SK-N-SH (cell line): ENCODE measurements at regions not wholly inside any gene's neighbourhood (a gene's known extent, or its start where the extent isn't known, plus 50 kb on each side); places are given as distances from the start of the nearest gene placed in this dataset.

Experiments
- CTCF ChIA-PET: fragments of 300-600, 350-600 bp; formaldehyde crosslinking; extraction: SDS; loops from one replicate; lab custom pipeline; 2021; lab: Yijun Ruan, JAX
- POLR2A ChIA-PET: fragments of 350-600 bp; sonication (Branson Sonifier 250); formaldehyde crosslinking; extraction: SDS; loops from one replicate; lab custom pipeline; 2020; ENCODE audit warnings: antibody characterized with exemption, inconsistent platforms; lab: Yijun Ruan, JAX
- DNase-seq: peaks from one replicate; pipeline ENCODE4 v3.0.0; 2012
- H2AFZ ChIP-seq: fragments of 200-600 bp; sonication (generic); 2 replicates; pipeline ENCODE4 v1.8.1; 2016; ENCODE audit warnings: antibody characterized with exemption, mild to moderate bottlenecking, low read depth
- H3F3A ChIP-seq: fragments of 200-600 bp; sonication (generic); replicated peaks from 2 replicates; pipeline ENCODE3; 2016; ENCODE audit warnings: antibody characterized with exemption, mild to moderate bottlenecking; ENCODE audit not compliant: insufficient read depth
- H3K27ac ChIP-seq, 2 experiments: fragments of 200-500 bp in 1 of 2; fragments of 200-600 bp in 1 of 2; sonication (Bioruptor generic) in 1 of 2; sonication (generic), shearing (Covaris generic) in 1 of 2; 2 replicates each; pipeline versions ENCODE4 v1.5.1 to v1.6.1; 2014 to 2016; ENCODE audit warnings: low read depth in 2 of 2, inconsistent platforms in 1 of 2, low read length in 1 of 2, mild to moderate bottlenecking in 1 of 2, mixed read lengths in 1 of 2
- H3K27me3 ChIP-seq: fragments of 200-600 bp; sonication (generic), shearing (Covaris generic); 2 replicates; pipeline ENCODE4 v1.6.1; 2016; ENCODE audit warnings: mixed run types; ENCODE audit not compliant: insufficient read depth
- H3K36me3 ChIP-seq, 2 experiments: fragments of 200-500 bp in 1 of 2; fragments of 200-600 bp in 1 of 2; sonication (Bioruptor generic) in 1 of 2; sonication (generic) in 1 of 2; replicated peaks in 1 of 2; 2 replicates each; pipeline versions ENCODE3 to v1.5.1; 2014 to 2016; ENCODE audit warnings: low read length in 1 of 2, mild to moderate bottlenecking in 1 of 2; ENCODE audit not compliant: insufficient read depth in 2 of 2, control insufficient read depth in 1 of 2
- H3K4me1 ChIP-seq, 2 experiments: fragments of 200-500 bp in 1 of 2; fragments of 200-600 bp in 1 of 2; sonication (Bioruptor generic) in 1 of 2; sonication (generic), shearing (Covaris generic) in 1 of 2; 2 replicates each; pipeline versions ENCODE4 v1.5.1 to v1.6.1; 2014 to 2016; ENCODE audit warnings: low read depth in 1 of 2, low read length in 1 of 2, mixed run types in 1 of 2; ENCODE audit not compliant: insufficient read depth in 2 of 2, control insufficient read depth in 1 of 2
- H3K4me2 ChIP-seq: fragments of 200-600 bp; sonication (generic), shearing (Covaris generic); 2 replicates; pipeline ENCODE4 v1.6.1; 2017; ENCODE audit warnings: mixed run types
- H3K4me3 ChIP-seq, 2 experiments: fragments of 200-500 bp in 1 of 2; fragments of 200-600 bp in 1 of 2; sonication (Bioruptor generic) in 1 of 2; sonication (generic), shearing (Covaris generic) in 1 of 2; 2 replicates each; pipeline versions ENCODE4 v1.5.1 to v1.8.1; 2014 to 2016; ENCODE audit warnings: low read depth in 2 of 2, inconsistent platforms in 1 of 2, low read length in 1 of 2, mild to moderate bottlenecking in 1 of 2, mixed read lengths in 1 of 2, moderate library complexity in 1 of 2
- H3K79me2 ChIP-seq: fragments of 200-600 bp; sonication (generic); 2 replicates; pipeline ENCODE4 v1.8.1; 2017; ENCODE audit warnings: mild to moderate bottlenecking; ENCODE audit not compliant: insufficient read depth
- H3K9ac ChIP-seq: fragments of 200-600 bp; sonication (generic); 2 replicates; pipeline ENCODE4 v1.6.1; 2017; ENCODE audit warnings: mixed run types
- H3K9me2 ChIP-seq: fragments of 200-600 bp; sonication (generic); 2 replicates; pipeline ENCODE4 v1.6.1; 2017; ENCODE audit warnings: mixed run types
- H3K9me3 ChIP-seq: fragments of 200-600 bp; sonication (generic); 2 replicates; pipeline ENCODE4 v1.6.1; 2017; ENCODE audit warnings: mixed run types, mild to moderate bottlenecking, moderate library complexity
- H4K20me1 ChIP-seq: fragments of 200-600 bp; sonication (generic); 2 replicates; pipeline ENCODE4 v1.6.1; 2017; ENCODE audit warnings: mild to moderate bottlenecking, mixed run types; ENCODE audit not compliant: insufficient read depth
- CHD2 ChIP-seq: fragments of 150-350 bp; IDR thresholded peaks from 2 replicates; pipeline ENCODE4 v1.6.1; 2018; ENCODE audit warnings: low read length; ENCODE audit not compliant: partially characterized antibody
- EP300 ChIP-seq, 2 experiments: IDR thresholded peaks; 2 replicates each; pipeline versions ENCODE4 v1.4.0 to v1.6.1; 2012; ENCODE audit warnings: borderline replicate concordance in 1 of 2, low read depth in 1 of 2, low read length in 1 of 2
- EZH2phosphoT487 ChIP-seq: fragments of 200-600 bp; sonication (generic); IDR thresholded peaks from 2 replicates; pipeline ENCODE4 v1.6.1; 2017; ENCODE audit warnings: low read depth, mixed run types, mild to moderate bottlenecking, antibody characterized with exemption, moderate library complexity, borderline replicate concordance
- FOXJ3 ChIP-seq: sonication (generic); formaldehyde crosslinking; IDR thresholded peaks from 2 replicates; pipeline ENCODE4 v1.5.1; 2020; ENCODE audit warnings: mild to moderate bottlenecking, missing genetic modification reagents
- GABPA ChIP-seq: IDR thresholded peaks from 2 replicates; pipeline ENCODE4 v1.4.0; 2012; ENCODE audit warnings: low read depth, mild to moderate bottlenecking
- JUND ChIP-seq: IDR thresholded peaks from 2 replicates; pipeline ENCODE4 v1.4.0; 2012
- MEF2A ChIP-seq: IDR thresholded peaks from 2 replicates; pipeline ENCODE4 v1.4.0; 2012; ENCODE audit warnings: low read depth, borderline replicate concordance
- MXI1 ChIP-seq: IDR thresholded peaks from 2 replicates; pipeline ENCODE4 v1.6.1; 2012; ENCODE audit warnings: mild to moderate bottlenecking, low read depth, low read length, improper control_type of control experiment
- POLR2AphosphoS5 ChIP-seq: IDR thresholded peaks from 2 replicates; pipeline ENCODE4 v1.6.1; 2012; ENCODE audit warnings: low read depth, low read length
- RAD21 ChIP-seq: IDR thresholded peaks from 2 replicates; pipeline ENCODE4 v1.6.1; 2012; ENCODE audit warnings: mild to moderate bottlenecking, low read length
- RCOR1 ChIP-seq: fragments of 150-350 bp; IDR thresholded peaks from 2 replicates; pipeline ENCODE4 v1.6.1; 2017; ENCODE audit warnings: antibody characterized with exemption, low read length
- RFX5 ChIP-seq: IDR thresholded peaks from 2 replicates; pipeline ENCODE4 v1.6.1; 2012; ENCODE audit warnings: mild to moderate bottlenecking, improper control_type of control experiment, low read length
- TCF12 ChIP-seq: IDR thresholded peaks from 2 replicates; pipeline ENCODE4 v1.4.0; 2012
- YY1 ChIP-seq: IDR thresholded peaks from 2 replicates; pipeline ENCODE4 v1.4.0; 2012; ENCODE audit warnings: low read depth, mild to moderate bottlenecking
- WGBS: methylation state at CpG from one replicate; pipeline ENCODE4 v1.1.6; 2017; ENCODE audit warnings: low lambda C conversion rate; 5-methylcytosine and 5-hydroxymethylcytosine counted together
- TF ChIP-seq, protein P1 (sequence below): IDR thresholded peaks from 2 replicates; pipeline ENCODE4 v1.4.0; 2012; ENCODE audit warnings: low read depth
- TF ChIP-seq, protein P2 (sequence below): fragments of 200-600 bp; sonication (generic); IDR thresholded peaks from 2 replicates; pipeline ENCODE4 v1.6.1; 2017; ENCODE audit warnings: antibody characterized with exemption, mild to moderate bottlenecking, moderate library complexity
- TF ChIP-seq, protein P3 (sequence below): IDR thresholded peaks from 2 replicates; pipeline ENCODE4 v1.6.1; 2012; ENCODE audit warnings: mild to moderate bottlenecking, low read depth, low read length, moderate library complexity
- TF ChIP-seq, protein P4 (sequence below): IDR thresholded peaks from 2 replicates; pipeline ENCODE4 v1.4.0; 2012; ENCODE audit warnings: low read depth, borderline replicate concordance

DNA sequence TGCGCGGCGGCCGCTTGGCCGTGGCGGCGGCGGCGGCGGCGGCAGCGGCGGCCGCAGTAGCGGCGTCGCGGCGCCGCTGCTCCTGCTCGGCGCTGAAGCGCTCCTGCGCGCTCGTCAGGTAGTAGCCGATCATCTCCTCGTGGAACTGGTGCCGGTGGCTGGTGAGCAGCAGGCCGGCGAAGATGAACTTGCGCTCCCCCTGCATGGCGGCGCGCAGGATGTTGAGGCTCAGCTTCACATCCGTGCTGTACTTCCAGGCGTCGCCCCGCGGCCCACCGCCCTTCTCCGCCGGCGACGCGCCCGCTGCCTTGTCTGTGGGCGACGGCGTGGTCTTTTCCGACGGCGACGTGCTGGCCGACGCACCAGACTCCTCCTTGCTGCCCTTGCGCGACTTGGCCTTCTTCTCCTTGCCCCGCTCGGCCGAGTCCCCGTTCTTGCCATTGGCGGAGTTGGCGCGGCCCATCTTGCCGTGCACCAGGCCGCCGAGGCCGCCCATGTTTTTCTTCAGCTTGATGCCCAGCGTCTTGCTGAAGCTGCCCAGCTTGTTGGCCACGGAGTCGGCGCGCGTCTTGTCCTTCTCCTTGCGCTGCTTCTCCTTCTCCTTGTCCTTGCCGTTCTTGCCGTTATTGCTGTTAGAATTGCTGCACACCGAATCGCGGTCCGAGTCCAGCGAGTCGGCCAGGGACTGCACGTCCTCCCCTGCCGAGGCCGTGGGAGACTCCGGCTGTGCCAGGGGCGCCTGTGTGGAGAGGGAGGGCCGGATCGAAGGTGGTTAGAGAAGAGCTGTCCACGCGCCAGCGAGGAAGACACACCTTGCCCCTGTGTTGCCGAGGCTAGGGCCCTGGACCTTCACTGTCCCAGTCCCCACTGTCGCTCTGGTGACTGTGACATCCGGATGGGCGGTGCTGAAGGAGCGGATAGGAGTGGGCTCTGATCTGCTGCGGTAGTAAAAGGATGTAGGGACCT, 157.6 kb downstream of the KLF13 start:
- Histone ChIP-seq H3K4me3 (no peak overlapping the region), H3K4me2 (no peak overlapping the region), H3K36me3 (no peaks in the 10 kb centered on the region), H3K27me3 (no peaks in the 10 kb centered on the region), H2AFZ (no peak overlapping the region), H4K20me1 (no peaks in the 10 kb centered on the region), H3K4me1 (peaks cover 3 to 6% of the 10 kb centered on the region in 2 experiments; a peak in 1 of 4 replicates), H3K79me2 (no peaks in the 10 kb centered on the region), H3K9me2 (no peaks in the 10 kb centered on the region), H3K9me3 (no peaks in the 10 kb centered on the region), H3F3A (no peaks in the 10 kb centered on the region), H3K27ac (no peak overlapping the region), H3K9ac (no peak overlapping the region)
- 91% methylated on average over 92 of the region's 100 CpGs for WGBS
- no peak for DNase-seq
- ChIA-PET CTCF (no interaction called here), POLR2A (no interaction called here)
- TF ChIP-seq CHD2 (no peak), RFX5 (no peak), MEF2A (no peak), RCOR1 (no peak)
- TF ChIP-seq, protein P1, sequence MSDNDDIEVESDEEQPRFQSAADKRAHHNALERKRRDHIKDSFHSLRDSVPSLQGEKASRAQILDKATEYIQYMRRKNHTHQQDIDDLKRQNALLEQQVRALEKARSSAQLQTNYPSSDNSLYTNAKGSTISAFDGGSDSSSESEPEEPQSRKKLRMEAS = no peak

DNA sequence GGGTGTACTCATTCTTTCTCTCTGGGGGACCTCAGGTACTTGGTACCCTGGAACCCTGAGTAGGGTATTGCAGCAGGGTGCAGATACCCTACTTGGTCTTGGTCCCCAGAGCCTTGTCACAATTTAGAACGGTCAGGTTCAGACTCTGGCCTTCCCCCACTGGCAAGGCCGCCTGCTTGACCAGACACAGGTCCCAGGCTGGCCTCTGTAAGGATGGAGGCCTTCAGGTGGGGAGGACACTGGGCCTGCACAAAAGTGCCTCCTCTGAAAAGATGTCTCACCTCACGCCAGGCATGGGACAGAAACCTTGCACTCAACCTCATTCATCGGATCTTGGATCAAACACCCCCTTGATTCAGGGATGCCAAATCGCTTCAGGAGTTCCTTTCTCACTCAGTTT, 158.4 kb downstream of the KLF13 start:
- WGBS = 63% methylated on average over 4 of the region's 5 CpGs
- no peaks in the 10 kb centered on the region for H3K79me2 ChIP-seq
- peaks cover 3 to 10% of the 10 kb centered on the region in 2 experiments; a peak in 1 of 4 replicates for H3K4me1 ChIP-seq
- no peaks in the 10 kb centered on the region for H3F3A ChIP-seq
- H3K9me3 ChIP-seq = no peaks in the 10 kb centered on the region
- no peak overlapping the region for H3K4me2 ChIP-seq
- H2AFZ ChIP-seq = no peak overlapping the region
- H3K36me3 ChIP-seq = no peaks in the 10 kb centered on the region
- ChIA-PET CTCF (no interaction called here), POLR2A (no interaction called here)
- H4K20me1 ChIP-seq = no peaks in the 10 kb centered on the region
- no peak overlapping the region for H3K27ac ChIP-seq
- no peak overlapping the region for H3K4me3 ChIP-seq
- no peaks in the 10 kb centered on the region for H3K27me3 ChIP-seq
- H3K9ac ChIP-seq = no peak overlapping the region
- TF ChIP-seq, protein P2, sequence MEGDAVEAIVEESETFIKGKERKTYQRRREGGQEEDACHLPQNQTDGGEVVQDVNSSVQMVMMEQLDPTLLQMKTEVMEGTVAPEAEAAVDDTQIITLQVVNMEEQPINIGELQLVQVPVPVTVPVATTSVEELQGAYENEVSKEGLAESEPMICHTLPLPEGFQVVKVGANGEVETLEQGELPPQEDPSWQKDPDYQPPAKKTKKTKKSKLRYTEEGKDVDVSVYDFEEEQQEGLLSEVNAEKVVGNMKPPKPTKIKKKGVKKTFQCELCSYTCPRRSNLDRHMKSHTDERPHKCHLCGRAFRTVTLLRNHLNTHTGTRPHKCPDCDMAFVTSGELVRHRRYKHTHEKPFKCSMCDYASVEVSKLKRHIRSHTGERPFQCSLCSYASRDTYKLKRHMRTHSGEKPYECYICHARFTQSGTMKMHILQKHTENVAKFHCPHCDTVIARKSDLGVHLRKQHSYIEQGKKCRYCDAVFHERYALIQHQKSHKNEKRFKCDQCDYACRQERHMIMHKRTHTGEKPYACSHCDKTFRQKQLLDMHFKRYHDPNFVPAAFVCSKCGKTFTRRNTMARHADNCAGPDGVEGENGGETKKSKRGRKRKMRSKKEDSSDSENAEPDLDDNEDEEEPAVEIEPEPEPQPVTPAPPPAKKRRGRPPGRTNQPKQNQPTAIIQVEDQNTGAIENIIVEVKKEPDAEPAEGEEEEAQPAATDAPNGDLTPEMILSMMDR = no peak
- no peak for TF ChIP-seq MXI1
- no peak for TF ChIP-seq TCF12
- TF ChIP-seq MEF2A = no peak
- TF ChIP-seq POLR2AphosphoS5 = no peak
- no peak for TF ChIP-seq EZH2phosphoT487
- TF ChIP-seq RFX5 = no peak
- TF ChIP-seq GABPA = no peak
- no peak for TF ChIP-seq FOXJ3 (CRISPR knock-in tag)
- no peak for TF ChIP-seq RAD21
- TF ChIP-seq, protein P3, sequence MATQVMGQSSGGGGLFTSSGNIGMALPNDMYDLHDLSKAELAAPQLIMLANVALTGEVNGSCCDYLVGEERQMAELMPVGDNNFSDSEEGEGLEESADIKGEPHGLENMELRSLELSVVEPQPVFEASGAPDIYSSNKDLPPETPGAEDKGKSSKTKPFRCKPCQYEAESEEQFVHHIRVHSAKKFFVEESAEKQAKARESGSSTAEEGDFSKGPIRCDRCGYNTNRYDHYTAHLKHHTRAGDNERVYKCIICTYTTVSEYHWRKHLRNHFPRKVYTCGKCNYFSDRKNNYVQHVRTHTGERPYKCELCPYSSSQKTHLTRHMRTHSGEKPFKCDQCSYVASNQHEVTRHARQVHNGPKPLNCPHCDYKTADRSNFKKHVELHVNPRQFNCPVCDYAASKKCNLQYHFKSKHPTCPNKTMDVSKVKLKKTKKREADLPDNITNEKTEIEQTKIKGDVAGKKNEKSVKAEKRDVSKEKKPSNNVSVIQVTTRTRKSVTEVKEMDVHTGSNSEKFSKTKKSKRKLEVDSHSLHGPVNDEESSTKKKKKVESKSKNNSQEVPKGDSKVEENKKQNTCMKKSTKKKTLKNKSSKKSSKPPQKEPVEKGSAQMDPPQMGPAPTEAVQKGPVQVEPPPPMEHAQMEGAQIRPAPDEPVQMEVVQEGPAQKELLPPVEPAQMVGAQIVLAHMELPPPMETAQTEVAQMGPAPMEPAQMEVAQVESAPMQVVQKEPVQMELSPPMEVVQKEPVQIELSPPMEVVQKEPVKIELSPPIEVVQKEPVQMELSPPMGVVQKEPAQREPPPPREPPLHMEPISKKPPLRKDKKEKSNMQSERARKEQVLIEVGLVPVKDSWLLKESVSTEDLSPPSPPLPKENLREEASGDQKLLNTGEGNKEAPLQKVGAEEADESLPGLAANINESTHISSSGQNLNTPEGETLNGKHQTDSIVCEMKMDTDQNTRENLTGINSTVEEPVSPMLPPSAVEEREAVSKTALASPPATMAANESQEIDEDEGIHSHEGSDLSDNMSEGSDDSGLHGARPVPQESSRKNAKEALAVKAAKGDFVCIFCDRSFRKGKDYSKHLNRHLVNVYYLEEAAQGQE = no peak
- TF ChIP-seq YY1 = no peak
- no peak for TF ChIP-seq EP300 (IDR thresholded peaks at IDR 0.05; ENCODE audit: borderline replicate concordance in 1 of 2, low read depth in 1 of 2, low read length in 1 of 2)
- TF ChIP-seq, protein P4, sequence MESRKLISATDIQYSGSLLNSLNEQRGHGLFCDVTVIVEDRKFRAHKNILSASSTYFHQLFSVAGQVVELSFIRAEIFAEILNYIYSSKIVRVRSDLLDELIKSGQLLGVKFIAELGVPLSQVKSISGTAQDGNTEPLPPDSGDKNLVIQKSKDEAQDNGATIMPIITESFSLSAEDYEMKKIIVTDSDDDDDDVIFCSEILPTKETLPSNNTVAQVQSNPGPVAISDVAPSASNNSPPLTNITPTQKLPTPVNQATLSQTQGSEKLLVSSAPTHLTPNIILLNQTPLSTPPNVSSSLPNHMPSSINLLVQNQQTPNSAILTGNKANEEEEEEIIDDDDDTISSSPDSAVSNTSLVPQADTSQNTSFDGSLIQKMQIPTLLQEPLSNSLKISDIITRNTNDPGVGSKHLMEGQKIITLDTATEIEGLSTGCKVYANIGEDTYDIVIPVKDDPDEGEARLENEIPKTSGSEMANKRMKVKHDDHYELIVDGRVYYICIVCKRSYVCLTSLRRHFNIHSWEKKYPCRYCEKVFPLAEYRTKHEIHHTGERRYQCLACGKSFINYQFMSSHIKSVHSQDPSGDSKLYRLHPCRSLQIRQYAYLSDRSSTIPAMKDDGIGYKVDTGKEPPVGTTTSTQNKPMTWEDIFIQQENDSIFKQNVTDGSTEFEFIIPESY = no peak
- TF ChIP-seq JUND = no peak
- no peaks in the 10 kb centered on the region for H3K9me2 ChIP-seq
- DNase-seq = no peak
